Activated CD4-positive, alpha-beta T cell treated with anti-CD3 and anti-CD28 coated beads for 1 hour (primary cell): ENCODE measurements at regions not wholly inside any gene's neighbourhood (a gene's known extent, or its start where the extent isn't known, plus 50 kb on each side); places are given as distances from the start of the nearest gene placed in this dataset.
"Not testable (repeated sequence)": the region's sequence is repeated elsewhere in the genome, so short reads cannot be mapped to it uniquely, and the experiment has no call there.

Source experiments
- DNase-seq: peaks from one replicate; pipeline ENCODE4 v3.0.0-alpha.2; 2020

- DNase-seq: no peak
These were observed 56.3 kb upstream of the NCKAP5 start for GRCh38 chr2:133624551-133624950.

GRCh38 chr2:133627741-133628140, 59.5 kb upstream of the NCKAP5 start:
- DNase-seq: no peak

- no peak for DNase-seq
These were observed 65.0 kb upstream of the NCKAP5 start for GRCh38 chr2:133633309-133633708.

- no peak for DNase-seq
These were observed 65.7 kb upstream of the NCKAP5 start for GRCh38 chr2:133633881-133634409.

- DNase-seq: no peak
These were observed 66.9 kb upstream of the NCKAP5 start for GRCh38 chr2:133635131-133635530.

- DNase-seq: no peak
These were observed 68.0 kb upstream of the NCKAP5 start for GRCh38 chr2:133636287-133636686.

- DNase-seq: no peak
These were observed 71.8 kb upstream of the NCKAP5 start for GRCh38 chr2:133640103-133640502.

GRCh38 chr2:133641497-133641896, 73.2 kb upstream of the NCKAP5 start:
- no peak for DNase-seq

GRCh38 chr2:133641942-133642725, 73.9 kb upstream of the NCKAP5 start:
- DNase-seq: no peak

- DNase-seq: no peak
These were observed 74.5 kb upstream of the NCKAP5 start for GRCh38 chr2:133642791-133643191.

GRCh38 chr2:133643863-133644262, 75.6 kb upstream of the NCKAP5 start:
- DNase-seq: no peak

- DNase-seq: no peak
These were observed 76.6 kb upstream of the NCKAP5 start for GRCh38 chr2:133644846-133645245.

- DNase-seq: not testable (repeated sequence)
These were observed 79.1 kb upstream of the NCKAP5 start for GRCh38 chr2:133647386-133647785.

- no peak for DNase-seq
These were observed 83.6 kb upstream of the NCKAP5 start for GRCh38 chr2:133651861-133652260.

GRCh38 chr2:133652398-133652797, 84.1 kb upstream of the NCKAP5 start:
- no peak for DNase-seq

GRCh38 chr2:133653056-133653455, 84.8 kb upstream of the NCKAP5 start:
- DNase-seq: no peak

- DNase-seq: no peak
These were observed 86.7 kb upstream of the NCKAP5 start for GRCh38 chr2:133654949-133655348.

GRCh38 chr2:133655610-133656009, 87.3 kb upstream of the NCKAP5 start:
- DNase-seq: no peak

- no peak for DNase-seq
These were observed 89.3 kb upstream of the NCKAP5 start for GRCh38 chr2:133657591-133657990.

- no peak for DNase-seq
These were observed 90.0 kb upstream of the NCKAP5 start for GRCh38 chr2:133658020-133658903.

- DNase-seq: no peak
These were observed 92.2 kb upstream of the NCKAP5 start for GRCh38 chr2:133660510-133660909.

GRCh38 chr2:133661392-133661791, 93.1 kb upstream of the NCKAP5 start:
- DNase-seq: no peak

GRCh38 chr2:133666621-133667020, 98.4 kb upstream of the NCKAP5 start:
- no peak for DNase-seq

GRCh38 chr2:133667085-133667484, 98.8 kb upstream of the NCKAP5 start:
- no peak for DNase-seq
